ENCODE measurements at regions not wholly inside any gene's neighbourhood (a gene's known extent, or its start where the extent isn't known, plus 50 kb on each side); places are given as distances from the start of the nearest gene placed in this dataset.

GRCh38 chr19:16023146-16023915 lies 53.0 kb upstream of the TPM4 start:
- TF ChIP-seq EZH2phosphoT487 (IDR thresholded peaks at IDR 0.05; ENCODE audit: borderline replicate concordance), result no peak
- TF ChIP-seq, protein P1, sequence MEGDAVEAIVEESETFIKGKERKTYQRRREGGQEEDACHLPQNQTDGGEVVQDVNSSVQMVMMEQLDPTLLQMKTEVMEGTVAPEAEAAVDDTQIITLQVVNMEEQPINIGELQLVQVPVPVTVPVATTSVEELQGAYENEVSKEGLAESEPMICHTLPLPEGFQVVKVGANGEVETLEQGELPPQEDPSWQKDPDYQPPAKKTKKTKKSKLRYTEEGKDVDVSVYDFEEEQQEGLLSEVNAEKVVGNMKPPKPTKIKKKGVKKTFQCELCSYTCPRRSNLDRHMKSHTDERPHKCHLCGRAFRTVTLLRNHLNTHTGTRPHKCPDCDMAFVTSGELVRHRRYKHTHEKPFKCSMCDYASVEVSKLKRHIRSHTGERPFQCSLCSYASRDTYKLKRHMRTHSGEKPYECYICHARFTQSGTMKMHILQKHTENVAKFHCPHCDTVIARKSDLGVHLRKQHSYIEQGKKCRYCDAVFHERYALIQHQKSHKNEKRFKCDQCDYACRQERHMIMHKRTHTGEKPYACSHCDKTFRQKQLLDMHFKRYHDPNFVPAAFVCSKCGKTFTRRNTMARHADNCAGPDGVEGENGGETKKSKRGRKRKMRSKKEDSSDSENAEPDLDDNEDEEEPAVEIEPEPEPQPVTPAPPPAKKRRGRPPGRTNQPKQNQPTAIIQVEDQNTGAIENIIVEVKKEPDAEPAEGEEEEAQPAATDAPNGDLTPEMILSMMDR (conservative IDR thresholded peaks at IDR 0.05; ENCODE audit: low read length), result no peak
